Mucosa of descending colon (tissue), 3 donors: ENCODE measurements at regions not wholly inside any gene's neighbourhood (a gene's known extent, or its start where the extent isn't known, plus 50 kb on each side); places are given as distances from the start of the nearest gene placed in this dataset.

Source experiments
- ATAC-seq: fragments of 200-7000 bp; cut with Tn5 transposase; one replicate; pipeline ENCODE4 v1.9.1; 2020; ENCODE audit warnings: mild to moderate bottlenecking, moderate library complexity
- DNase-seq, 3 donors: peaks; one replicate each; pipeline ENCODE4 v3.0.0-alpha.2; 2020
- H3K36me3 ChIP-seq: fragments of 200-600 bp; one replicate; pipeline ENCODE4 v1.8.0; 2021; ENCODE audit warnings: low read depth, mild to moderate bottlenecking
- H3K4me1 ChIP-seq: fragments of 200-600 bp; one replicate; pipeline ENCODE4 v1.8.0; 2021; ENCODE audit warnings: low read depth, mild to moderate bottlenecking
- H3K4me3 ChIP-seq: fragments of 200-600 bp; one replicate; pipeline ENCODE4 v1.8.0; 2021; ENCODE audit warnings: mild to moderate bottlenecking
- H3K9me3 ChIP-seq: fragments of 200-600 bp; one replicate; pipeline ENCODE4 v1.8.0; 2021; ENCODE audit warnings: mild to moderate bottlenecking
- CTCF ChIP-seq: fragments of 200-600 bp; IDR thresholded peaks from one replicate; pipeline ENCODE4 v1.8.0; 2022; ENCODE audit warnings: antibody characterized with exemption, mild to moderate bottlenecking
- intact Hi-C, 2 donors: fragments of 100-400 bp; cut with DNase I in 1 of 2; cut with micrococcal nuclease in 1 of 2; formaldehyde crosslinking; loops; one replicate each; pipeline versions ENCODE4 v1.11.0 to v1.11.1; 2022; cut with DNase I, micrococcal nuclease
- donor health status: DM: no; HTN: no; CAD: no; lungs with moderate emphysema.
- donor health status: DM: no; HTN: no; CAD: no.
- donor health status: DM: no; HTN: yes; CAD: no.

DNA sequence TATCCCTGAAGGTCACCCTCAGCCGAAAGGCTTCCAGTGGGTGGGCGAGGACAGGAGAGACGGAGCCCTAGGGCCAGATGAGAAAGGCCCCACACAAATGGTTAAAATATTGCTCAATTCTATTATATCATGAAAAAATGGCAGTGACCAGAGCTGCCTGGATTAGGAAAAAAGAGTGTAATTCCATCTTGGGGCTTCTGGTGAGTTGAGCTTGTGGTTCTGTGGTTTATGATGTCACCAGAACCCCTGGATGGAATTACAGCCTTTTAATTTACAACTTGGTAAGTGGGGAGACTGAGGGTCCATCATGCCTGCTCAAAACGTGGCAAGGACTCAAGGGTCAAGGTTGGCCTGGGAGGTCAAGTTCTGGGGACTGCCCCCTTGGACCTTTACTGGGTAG is 55.5 kb upstream of the STC2 start:
- Histone ChIP-seq H3K4me1 (no peaks in the 10 kb centered on the region), H3K4me3 (no peak overlapping the region), H3K9me3 (no peaks in the 10 kb centered on the region), H3K36me3 (no peaks in the 10 kb centered on the region)
- intact Hi-C loops = no loop called here
- no peak for TF ChIP-seq CTCF
- DNase-seq = no peak
- no peak for ATAC-seq

DNA sequence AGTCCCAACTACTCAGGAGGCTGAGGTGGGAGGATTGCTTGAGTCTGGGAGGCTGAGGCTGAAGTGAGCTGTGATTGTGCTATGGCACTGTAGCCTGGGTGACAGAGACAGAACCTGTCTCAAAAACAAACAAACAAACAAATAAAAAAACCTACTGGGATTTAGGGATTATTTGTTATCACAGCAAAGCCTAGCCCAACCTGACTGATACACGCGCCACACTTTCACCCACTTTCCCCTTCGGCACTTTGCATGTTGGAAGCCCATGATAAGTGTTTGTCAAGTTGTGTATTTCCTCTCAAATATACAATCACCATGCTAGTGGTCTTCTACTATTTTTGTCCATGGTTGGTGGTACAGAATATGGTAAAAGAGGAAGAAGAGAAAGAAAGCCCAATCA is 50.5 kb upstream of the STC2 start:
- Histone ChIP-seq H3K4me3 (no peak overlapping the region), H3K36me3 (no peaks in the 10 kb centered on the region), H3K4me1 (no peaks in the 10 kb centered on the region), H3K9me3 (no peaks in the 10 kb centered on the region)
- no peak for TF ChIP-seq CTCF
- intact Hi-C loops = no loop called here
- DNase-seq = no peak
- no peak for ATAC-seq
